HFFc6 (cell line): ENCODE measurements at regions not wholly inside any gene's neighbourhood (a gene's known extent, or its start where the extent isn't known, plus 50 kb on each side); places are given as distances from the start of the nearest gene placed in this dataset.

Experiments used
- DNase-seq: peaks from one replicate; pipeline ENCODE4 v3.0.0-alpha.2; 2018
- H3K27ac Mint-ChIP-seq: 2 replicates; pipeline ENCODE4 v1.8.0; 2020; ENCODE audit warnings: mild to moderate bottlenecking, mixed read lengths
- H3K27me3 Mint-ChIP-seq: 2 replicates; pipeline ENCODE4 v1.8.0; 2021; ENCODE audit warnings: mild to moderate bottlenecking, moderate library complexity, mixed read lengths; ENCODE audit not compliant: insufficient read depth
- H3K36me3 Mint-ChIP-seq: 2 replicates; pipeline ENCODE4 v1.8.0; 2021; ENCODE audit warnings: low read depth, mixed read lengths
- H3K4me1 Mint-ChIP-seq: 2 replicates; pipeline ENCODE4 v1.8.0; 2020; ENCODE audit warnings: low read depth, mixed read lengths
- H3K4me3 Mint-ChIP-seq: 2 replicates; pipeline ENCODE4 v1.8.0; 2020; ENCODE audit warnings: mild to moderate bottlenecking, moderate library complexity, mixed read lengths
- H3K9me3 Mint-ChIP-seq: 2 replicates; pipeline ENCODE4 v1.8.0; 2020; ENCODE audit warnings: mild to moderate bottlenecking, mixed read lengths
- TF ChIP-seq, protein P1 (sequence below): fragments of 200-600 bp; sonication (generic); IDR thresholded peaks from 2 replicates; pipeline ENCODE4 v1.5.0; 2021; ENCODE audit warnings: antibody characterized with exemption, mild to moderate bottlenecking

DNA sequence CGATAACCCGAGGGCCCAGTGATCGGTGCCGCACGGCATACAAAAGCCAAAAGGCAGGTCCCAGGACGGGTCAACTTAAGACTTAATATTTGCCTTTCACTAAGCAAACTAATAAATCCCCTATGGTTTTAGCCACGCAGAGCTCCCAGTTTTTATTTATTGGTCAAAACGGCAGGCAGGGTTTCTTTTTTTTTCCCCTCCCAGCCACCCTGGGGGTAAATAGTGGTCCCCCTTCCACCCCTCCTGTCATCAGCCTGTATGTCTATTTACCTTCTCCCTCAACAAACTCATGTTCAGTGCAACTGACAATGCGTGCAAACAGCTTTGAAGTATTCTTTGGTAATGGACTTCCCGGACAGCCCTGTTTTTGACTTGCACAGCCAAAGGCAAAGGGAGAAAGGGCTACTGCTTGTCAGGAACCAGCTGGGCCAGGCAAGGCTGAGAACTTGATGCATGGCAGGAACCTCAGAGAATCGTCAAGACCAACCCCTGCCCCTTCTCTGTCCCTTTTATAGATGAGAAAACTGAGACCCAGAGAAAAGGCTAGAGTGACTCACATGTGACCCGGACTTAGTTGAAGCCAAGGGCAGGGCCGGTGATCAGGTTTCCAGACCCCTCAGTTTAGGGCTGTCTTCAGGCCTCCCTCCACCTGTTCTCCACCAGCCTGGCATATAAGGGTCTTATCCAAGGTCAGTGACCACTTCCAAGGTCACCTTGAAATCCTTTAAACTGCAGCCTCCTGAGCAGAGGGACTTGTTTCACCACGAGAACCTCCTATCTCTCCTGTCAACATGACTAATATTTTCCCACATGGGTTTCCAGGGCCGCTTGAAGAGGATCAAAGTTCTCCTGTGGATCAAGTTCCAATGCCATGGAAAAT, 279.0 kb downstream of the SOX9 start:
- DNase-seq, result no peak
- Mint-ChIP-seq H3K36me3 (peaks cover 5% of the 10 kb centered on the region; the same call in 1 of the 2 replicates), H3K9me3 (no peaks in the 10 kb centered on the region), H3K27me3 (no peaks in the 10 kb centered on the region), H3K4me3 (no peak overlapping the region), H3K27ac (no peak overlapping the region), H3K4me1 (peaks cover 52% of the 10 kb centered on the region)
- TF ChIP-seq, protein P1, sequence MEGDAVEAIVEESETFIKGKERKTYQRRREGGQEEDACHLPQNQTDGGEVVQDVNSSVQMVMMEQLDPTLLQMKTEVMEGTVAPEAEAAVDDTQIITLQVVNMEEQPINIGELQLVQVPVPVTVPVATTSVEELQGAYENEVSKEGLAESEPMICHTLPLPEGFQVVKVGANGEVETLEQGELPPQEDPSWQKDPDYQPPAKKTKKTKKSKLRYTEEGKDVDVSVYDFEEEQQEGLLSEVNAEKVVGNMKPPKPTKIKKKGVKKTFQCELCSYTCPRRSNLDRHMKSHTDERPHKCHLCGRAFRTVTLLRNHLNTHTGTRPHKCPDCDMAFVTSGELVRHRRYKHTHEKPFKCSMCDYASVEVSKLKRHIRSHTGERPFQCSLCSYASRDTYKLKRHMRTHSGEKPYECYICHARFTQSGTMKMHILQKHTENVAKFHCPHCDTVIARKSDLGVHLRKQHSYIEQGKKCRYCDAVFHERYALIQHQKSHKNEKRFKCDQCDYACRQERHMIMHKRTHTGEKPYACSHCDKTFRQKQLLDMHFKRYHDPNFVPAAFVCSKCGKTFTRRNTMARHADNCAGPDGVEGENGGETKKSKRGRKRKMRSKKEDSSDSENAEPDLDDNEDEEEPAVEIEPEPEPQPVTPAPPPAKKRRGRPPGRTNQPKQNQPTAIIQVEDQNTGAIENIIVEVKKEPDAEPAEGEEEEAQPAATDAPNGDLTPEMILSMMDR, result no peak

GRCh38 chr17:72400488-72400827, 279.6 kb downstream of the SOX9 start:
- Mint-ChIP-seq H3K27me3 (no peaks in the 10 kb centered on the region), H3K9me3 (no peaks in the 10 kb centered on the region), H3K27ac (no peak overlapping the region), H3K4me3 (no peak overlapping the region), H3K36me3 (no peaks in the 10 kb centered on the region; the same call in 1 of the 2 replicates), H3K4me1 (peaks cover 52% of the 10 kb centered on the region)
- TF ChIP-seq, protein P1, result no peak
- DNase-seq, result no peak

DNA sequence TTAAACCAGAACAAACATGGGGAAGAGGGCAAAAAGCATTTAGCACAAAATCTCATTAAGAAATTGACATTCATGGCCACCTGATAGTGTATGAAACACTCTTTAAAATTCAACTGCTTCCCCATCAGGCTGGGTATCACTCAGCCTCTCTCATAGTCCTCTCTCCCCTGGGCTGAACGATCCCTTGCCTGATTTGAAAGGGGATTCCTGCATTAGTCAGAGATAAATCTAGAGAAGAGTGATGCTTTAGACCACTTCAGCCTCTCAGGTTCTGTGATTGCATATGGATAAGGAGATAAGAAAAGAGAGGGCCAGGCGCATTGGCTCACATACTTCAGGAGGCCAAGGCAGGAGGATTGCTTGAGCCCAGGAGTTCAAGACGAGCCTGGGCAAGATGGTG, 280.0 kb downstream of the SOX9 start:
- Mint-ChIP-seq H3K4me3 (no peak overlapping the region), H3K36me3 (no peaks in the 10 kb centered on the region; the same call in 1 of the 2 replicates), H3K27me3 (no peaks in the 10 kb centered on the region), H3K27ac (no peak overlapping the region), H3K9me3 (no peaks in the 10 kb centered on the region), H3K4me1 (peaks cover 55% of the 10 kb centered on the region)
- TF ChIP-seq, protein P1, result no peak
- DNase-seq, result no peak

DNA sequence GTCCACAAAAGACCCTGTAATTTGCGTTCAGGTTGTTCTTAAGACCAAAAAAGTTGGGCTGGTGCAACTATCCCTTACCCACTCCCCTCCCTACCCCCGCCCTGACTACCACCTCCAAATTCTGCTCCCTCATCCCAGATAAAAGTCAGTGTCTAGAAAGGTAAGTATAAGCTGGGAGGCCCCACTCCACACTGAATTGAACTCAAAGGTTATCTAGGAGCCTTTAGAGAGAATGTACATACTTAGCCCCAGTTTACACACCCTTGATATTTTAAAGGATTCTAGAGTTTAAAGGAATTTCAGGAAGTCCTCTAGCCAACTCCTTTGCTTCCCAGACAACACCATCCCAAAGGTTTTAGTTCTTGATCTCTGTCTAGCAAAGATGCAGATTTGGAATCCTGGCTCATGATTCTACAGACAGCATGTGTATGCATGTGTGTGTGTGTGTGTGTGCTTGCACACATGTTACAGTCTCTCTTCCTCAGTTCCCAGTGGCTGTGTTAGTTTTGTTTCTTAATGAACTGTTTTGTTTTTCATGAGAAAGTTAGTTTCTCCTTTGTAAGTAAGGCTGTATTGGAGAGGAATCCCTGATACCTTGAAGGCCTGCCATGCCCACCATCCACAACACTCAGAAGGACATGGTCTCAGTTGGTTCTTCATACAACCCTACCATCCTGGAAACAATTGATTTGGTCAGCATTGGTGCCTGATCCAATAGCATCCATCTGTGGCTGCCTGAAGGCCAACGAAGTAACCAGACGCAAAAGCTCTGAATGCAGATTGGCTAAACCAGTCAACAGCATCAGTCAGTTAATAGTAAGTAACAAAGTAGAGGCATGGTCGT, 281.3 kb downstream of the SOX9 start:
- no peaks in the 10 kb centered on the region for H3K27me3 Mint-ChIP-seq
- H3K27ac Mint-ChIP-seq, result no peak overlapping the region
- H3K4me1 Mint-ChIP-seq, result peaks cover 58% of the 10 kb centered on the region
- H3K9me3 Mint-ChIP-seq, result no peaks in the 10 kb centered on the region
- no peak for DNase-seq
- TF ChIP-seq, protein P1, result no peak
- H3K4me3 Mint-ChIP-seq, result no peak overlapping the region
- no peaks in the 10 kb centered on the region; the same call in 1 of the 2 replicates for H3K36me3 Mint-ChIP-seq

- Mint-ChIP-seq H3K27ac (no peak overlapping the region), H3K27me3 (no peaks in the 10 kb centered on the region), H3K4me1 (peaks cover 58% of the 10 kb centered on the region), H3K4me3 (no peak overlapping the region), H3K9me3 (no peaks in the 10 kb centered on the region), H3K36me3 (no peaks in the 10 kb centered on the region; the same call in 1 of the 2 replicates)
- TF ChIP-seq, protein P1, result no peak
- DNase-seq, result no peak
Observed at GRCh38 chr17:72402727-72403210, 281.9 kb downstream of the SOX9 start.
